Activated CD8-positive, alpha-beta T cell treated with anti-CD3 and anti-CD28 coated beads for 36 hours (primary cell): ENCODE measurements at regions not wholly inside any gene's neighbourhood (a gene's known extent, or its start where the extent isn't known, plus 50 kb on each side); places are given as distances from the start of the nearest gene placed in this dataset.

Experiments
- ATAC-seq: fragments of 200-7000 bp; cut with Tn5 transposase; one replicate; pipeline ENCODE4 v1.10.0; 2021; ENCODE audit warnings: mild to moderate bottlenecking, moderate library complexity
- CTCF ChIA-PET: fragments of 350-600 bp; sonication (Branson Sonifier 250); formaldehyde crosslinking; loops from one replicate; lab custom pipeline; 2021; ENCODE audit warnings: antibody characterized with exemption; lab: Charles Lee
- POLR2A ChIA-PET: fragments of 350-600 bp; sonication (Branson Sonifier 250); formaldehyde crosslinking; loops from one replicate; lab custom pipeline; 2021; ENCODE audit warnings: antibody characterized with exemption; lab: Charles Lee
- DNase-seq: peaks from one replicate; pipeline ENCODE4 v3.0.0-alpha.2; 2020
- H3K27ac Mint-ChIP-seq: one replicate; pipeline ENCODE4 v1.8.0; 2021; ENCODE audit warnings: mild to moderate bottlenecking, mixed read lengths
- H3K27me3 Mint-ChIP-seq: one replicate; pipeline ENCODE4 v1.8.0; 2021; ENCODE audit warnings: mixed read lengths
- H3K36me3 Mint-ChIP-seq: one replicate; pipeline ENCODE4 v1.8.0; 2021; ENCODE audit warnings: low read depth, mixed read lengths
- H3K4me1 Mint-ChIP-seq: one replicate; pipeline ENCODE4 v1.8.0; 2021; ENCODE audit warnings: low read depth, mixed read lengths
- H3K4me3 Mint-ChIP-seq: one replicate; pipeline ENCODE4 v1.8.0; 2021; ENCODE audit warnings: mild to moderate bottlenecking, moderate library complexity, mixed read lengths
- H3K9me3 Mint-ChIP-seq: one replicate; pipeline ENCODE4 v1.8.0; 2021; ENCODE audit warnings: mixed read lengths
- intact Hi-C: fragments of 100-400 bp; cut with micrococcal nuclease; formaldehyde crosslinking; loops from one replicate; pipeline ENCODE4 v1.10.0; 2022
- TF ChIP-seq, protein P1 (sequence below): fragments of 200-600 bp; IDR thresholded peaks from one replicate; pipeline ENCODE4 v1.8.0; 2022; ENCODE audit warnings: antibody characterized with exemption, mild to moderate bottlenecking

DNA sequence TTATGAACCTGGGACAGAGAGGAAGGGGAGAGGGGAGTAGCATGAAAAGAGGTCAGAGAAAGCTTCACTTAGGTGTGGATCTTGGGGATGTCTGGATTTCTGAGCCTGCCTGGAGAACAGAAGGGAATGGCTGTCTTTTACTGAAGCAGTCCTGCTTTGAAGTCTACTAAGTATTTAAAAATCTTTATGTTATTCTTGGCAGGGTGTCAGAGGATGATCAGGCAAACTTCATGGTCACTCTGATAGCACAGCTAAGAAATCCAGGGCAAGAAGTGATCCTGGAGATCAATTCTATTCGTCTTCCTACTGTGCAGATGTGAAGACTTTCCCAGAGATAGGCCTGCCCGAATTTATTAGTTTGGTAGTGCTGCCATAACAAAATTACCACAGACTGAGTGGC, 464.4 kb upstream of the BOD1L1 start:
- no peak for ATAC-seq
- CTCF ChIA-PET, result no interaction called here
- H3K27ac Mint-ChIP-seq, result no peak overlapping the region

DNA sequence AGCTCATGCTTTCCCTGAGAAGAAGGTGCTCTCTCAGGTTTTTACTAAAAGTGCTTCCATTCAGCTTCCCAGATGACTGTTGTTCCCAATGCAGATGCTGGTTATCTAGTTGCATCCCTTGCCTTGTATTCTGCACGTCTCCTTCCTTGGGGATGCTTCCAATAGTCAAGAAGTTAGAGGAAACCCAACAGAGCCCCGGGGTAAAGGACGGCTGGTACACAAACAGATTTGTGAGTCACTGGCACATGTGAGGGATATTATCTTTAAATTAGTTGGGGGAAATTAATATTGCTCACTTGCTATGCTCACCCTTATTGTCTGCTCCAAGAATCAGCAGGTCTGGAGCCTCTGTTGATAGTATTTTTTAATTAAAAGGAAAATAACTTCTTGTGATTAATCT, 465.2 kb upstream of the BOD1L1 start:
- no peak overlapping the region for H3K27ac Mint-ChIP-seq
- DNase-seq (no peak), ATAC-seq (no peak)
- TF ChIP-seq, protein P1, sequence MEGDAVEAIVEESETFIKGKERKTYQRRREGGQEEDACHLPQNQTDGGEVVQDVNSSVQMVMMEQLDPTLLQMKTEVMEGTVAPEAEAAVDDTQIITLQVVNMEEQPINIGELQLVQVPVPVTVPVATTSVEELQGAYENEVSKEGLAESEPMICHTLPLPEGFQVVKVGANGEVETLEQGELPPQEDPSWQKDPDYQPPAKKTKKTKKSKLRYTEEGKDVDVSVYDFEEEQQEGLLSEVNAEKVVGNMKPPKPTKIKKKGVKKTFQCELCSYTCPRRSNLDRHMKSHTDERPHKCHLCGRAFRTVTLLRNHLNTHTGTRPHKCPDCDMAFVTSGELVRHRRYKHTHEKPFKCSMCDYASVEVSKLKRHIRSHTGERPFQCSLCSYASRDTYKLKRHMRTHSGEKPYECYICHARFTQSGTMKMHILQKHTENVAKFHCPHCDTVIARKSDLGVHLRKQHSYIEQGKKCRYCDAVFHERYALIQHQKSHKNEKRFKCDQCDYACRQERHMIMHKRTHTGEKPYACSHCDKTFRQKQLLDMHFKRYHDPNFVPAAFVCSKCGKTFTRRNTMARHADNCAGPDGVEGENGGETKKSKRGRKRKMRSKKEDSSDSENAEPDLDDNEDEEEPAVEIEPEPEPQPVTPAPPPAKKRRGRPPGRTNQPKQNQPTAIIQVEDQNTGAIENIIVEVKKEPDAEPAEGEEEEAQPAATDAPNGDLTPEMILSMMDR, result no peak
- ChIA-PET POLR2A (no interaction called here), CTCF (no interaction called here)
- H3K36me3 Mint-ChIP-seq, result no peaks in the 10 kb centered on the region
- H3K27me3 Mint-ChIP-seq, result no peaks in the 10 kb centered on the region
- H3K9me3 Mint-ChIP-seq, result no peaks in the 10 kb centered on the region
- intact Hi-C loops, result no loop called here
- H3K4me3 Mint-ChIP-seq, result no peak overlapping the region
- no peaks in the 10 kb centered on the region for H3K4me1 Mint-ChIP-seq

More for the DNA sequence above, 464.4 kb upstream of the BOD1L1 start:
- Mint-ChIP-seq H3K36me3 (no peaks in the 10 kb centered on the region), H3K9me3 (no peaks in the 10 kb centered on the region), H3K4me3 (no peak overlapping the region), H3K27me3 (no peaks in the 10 kb centered on the region), H3K4me1 (no peaks in the 10 kb centered on the region)
- TF ChIP-seq, protein P1, result no peak
- DNase-seq, result no peak
- intact Hi-C loops, result no loop called here
- POLR2A ChIA-PET, result no interaction called here

DNA sequence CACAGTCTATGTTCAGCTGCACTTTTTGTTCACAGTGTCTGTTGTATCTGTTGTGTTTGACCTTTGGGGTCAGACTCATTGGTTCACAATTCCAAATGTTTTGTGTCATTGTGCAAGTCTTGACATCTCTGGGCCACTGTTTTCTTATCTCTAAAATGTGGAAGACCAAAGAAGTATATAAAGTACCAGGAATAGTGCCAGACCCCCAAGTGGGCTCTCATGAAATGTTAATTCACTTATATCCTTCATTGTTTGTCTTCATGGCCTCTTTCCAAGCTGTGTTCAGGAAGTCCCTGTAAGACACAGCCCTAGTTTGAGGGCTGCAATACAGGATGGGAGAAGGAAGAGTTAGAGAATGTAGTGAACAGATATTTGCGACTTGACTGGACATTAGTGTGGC, 468.3 kb upstream of the BOD1L1 start:
- no peaks in the 10 kb centered on the region for H3K9me3 Mint-ChIP-seq
- H3K36me3 Mint-ChIP-seq, result no peaks in the 10 kb centered on the region
- no peaks in the 10 kb centered on the region for H3K4me1 Mint-ChIP-seq
- POLR2A ChIA-PET, result no interaction called here
- no peak overlapping the region for H3K27ac Mint-ChIP-seq
- intact Hi-C loops, result no loop called here
- no peak overlapping the region for H3K4me3 Mint-ChIP-seq
- DNase-seq (no peak), ATAC-seq (no peak)
- CTCF ChIA-PET, result no interaction called here
- H3K27me3 Mint-ChIP-seq, result no peaks in the 10 kb centered on the region
- TF ChIP-seq, protein P1, result no peak

DNA sequence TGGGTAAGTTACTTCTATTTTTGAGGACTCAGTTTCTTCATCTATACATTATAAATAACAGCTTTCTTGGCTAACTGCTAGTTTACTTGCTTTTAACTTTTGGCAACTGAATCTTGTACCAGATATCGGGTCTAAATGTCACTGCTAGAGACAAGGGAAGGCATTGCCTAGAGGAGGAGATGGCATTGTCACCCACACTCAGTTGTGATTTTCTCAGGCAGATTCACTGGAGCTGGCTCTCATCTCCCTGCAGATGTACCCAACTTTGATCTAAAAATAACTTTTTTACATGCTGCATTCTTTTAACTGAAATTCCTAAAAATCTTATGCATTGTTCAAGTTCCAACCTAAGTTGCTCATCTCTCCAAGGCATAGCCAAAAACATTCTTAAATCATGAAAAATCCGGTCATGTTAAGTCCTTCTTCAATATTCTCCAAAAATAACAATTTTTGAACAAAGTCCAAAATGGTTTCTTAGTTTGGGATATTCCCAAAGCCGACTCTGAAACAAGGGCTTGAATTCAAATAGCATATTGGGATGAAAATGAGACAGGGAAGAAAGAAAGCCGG, 469.0 kb upstream of the BOD1L1 start:
- DNase-seq (no peak), ATAC-seq (no peak)
- Mint-ChIP-seq H3K4me1 (no peaks in the 10 kb centered on the region), H3K9me3 (no peaks in the 10 kb centered on the region), H3K4me3 (no peak overlapping the region), H3K36me3 (no peaks in the 10 kb centered on the region), H3K27me3 (no peaks in the 10 kb centered on the region), H3K27ac (no peak overlapping the region)
- TF ChIP-seq, protein P1, result no peak
- ChIA-PET CTCF (no interaction called here), POLR2A (no interaction called here)
- intact Hi-C loops, result no loop called here

DNA sequence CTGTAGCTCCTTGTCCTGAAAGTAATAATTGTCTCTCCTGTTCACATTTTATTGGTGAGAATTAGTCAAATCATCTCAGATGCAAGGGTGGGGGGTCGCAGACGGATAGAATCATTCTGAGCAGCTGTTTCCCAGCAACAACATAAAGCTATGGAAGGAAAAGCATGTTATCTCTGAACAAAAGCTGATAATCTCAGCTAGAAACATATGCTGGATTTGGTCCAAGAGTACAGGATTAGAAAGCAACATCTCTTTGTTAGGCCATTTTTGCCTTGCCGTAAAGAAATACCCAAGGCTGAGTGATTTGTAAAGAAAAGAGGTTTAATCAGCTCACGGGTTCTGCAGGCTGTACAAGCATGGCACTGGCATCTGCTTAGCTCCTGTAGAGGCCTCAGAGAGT, 472.8 kb upstream of the BOD1L1 start:
- H3K4me3 Mint-ChIP-seq, result no peak overlapping the region
- DNase-seq, result no peak
- CTCF ChIA-PET, result no interaction called here
- H3K4me1 Mint-ChIP-seq, result no peaks in the 10 kb centered on the region
- no peak for ATAC-seq
- H3K27ac Mint-ChIP-seq, result no peak overlapping the region
- H3K9me3 Mint-ChIP-seq, result no peaks in the 10 kb centered on the region
- no peaks in the 10 kb centered on the region for H3K36me3 Mint-ChIP-seq
- TF ChIP-seq, protein P1, result no peak
- H3K27me3 Mint-ChIP-seq, result peaks cover 3% of the 10 kb centered on the region
- POLR2A ChIA-PET, result no interaction called here
- intact Hi-C loops, result no loop called here
